Activated CD4-positive, alpha-beta T cell treated with anti-CD3 and anti-CD28 coated beads for 36 hours (primary cell): ENCODE measurements at regions not wholly inside any gene's neighbourhood (a gene's known extent, or its start where the extent isn't known, plus 50 kb on each side); places are given as distances from the start of the nearest gene placed in this dataset.
A peak's percentile ranks its signal among the peaks of the same experiment; 100 is the strongest.

Source experiments
- ATAC-seq: fragments of 200-7000 bp; cut with Tn5 transposase; one replicate; pipeline ENCODE4 v1.10.0; 2021; ENCODE audit warnings: mild to moderate bottlenecking, moderate library complexity
- CTCF ChIA-PET: fragments of 350-600 bp; sonication (Branson Sonifier 250); formaldehyde crosslinking; loops from one replicate; lab custom pipeline; 2021; ENCODE audit warnings: antibody characterized with exemption; lab: Charles Lee
- POLR2A ChIA-PET: fragments of 350-600 bp; sonication (Branson Sonifier 250); formaldehyde crosslinking; loops from one replicate; lab custom pipeline; 2021; ENCODE audit warnings: antibody characterized with exemption, inconsistent platforms; lab: Charles Lee
- DNase-seq: peaks from one replicate; pipeline ENCODE4 v3.0.0-alpha.2; 2020
- H3K27ac Mint-ChIP-seq: one replicate; pipeline ENCODE4 v1.8.0; 2021; ENCODE audit warnings: mixed read lengths
- H3K27me3 Mint-ChIP-seq: one replicate; pipeline ENCODE4 v1.8.0; 2021; ENCODE audit warnings: mixed read lengths
- H3K36me3 Mint-ChIP-seq: one replicate; pipeline ENCODE4 v1.8.0; 2021; ENCODE audit warnings: low read depth, mixed read lengths
- H3K4me1 Mint-ChIP-seq: one replicate; pipeline ENCODE4 v1.8.0; 2021; ENCODE audit warnings: mixed read lengths
- H3K4me3 Mint-ChIP-seq: one replicate; pipeline ENCODE4 v1.8.0; 2021; ENCODE audit warnings: mild to moderate bottlenecking, moderate library complexity, mixed read lengths
- H3K9me3 Mint-ChIP-seq: one replicate; pipeline ENCODE4 v1.8.0; 2021; ENCODE audit warnings: low read depth, mixed read lengths
- intact Hi-C, 2 experiments: fragments of 100-400 bp; cut with DNase I in 1 of 2; cut with micrococcal nuclease in 1 of 2; formaldehyde crosslinking; loops; one replicate each; pipeline versions ENCODE4 v1.14.2 to v1.15.1; 2022 to 2024; cut with DNase I, micrococcal nuclease

DNA sequence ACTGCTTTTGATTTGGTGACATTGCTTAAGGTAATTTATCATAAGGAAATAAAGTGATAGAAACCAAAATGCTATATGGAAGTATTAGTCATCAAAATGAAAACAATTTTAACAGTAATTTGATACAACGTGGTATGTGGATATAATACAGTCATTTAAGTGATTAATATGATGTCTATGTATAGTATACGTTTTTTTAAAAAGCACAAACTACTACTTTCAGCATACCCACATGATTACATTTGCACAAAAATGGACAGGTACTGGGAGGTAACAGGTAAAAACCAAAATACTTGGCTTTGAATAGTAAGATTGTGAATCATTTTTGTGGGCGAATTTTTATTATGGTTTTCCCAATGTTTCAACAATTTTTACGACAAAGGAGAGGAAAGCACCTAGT, 97.6 kb downstream of the OGFRL1 start:
- intact Hi-C loops, result no loop called here
- Mint-ChIP-seq H3K27ac (no peak overlapping the region), H3K36me3 (no peaks in the 10 kb centered on the region), H3K4me3 (no peak overlapping the region), H3K9me3 (no peaks in the 10 kb centered on the region), H3K4me1 (no peaks in the 10 kb centered on the region), H3K27me3 (peaks cover 4% of the 10 kb centered on the region)
- ChIA-PET CTCF (interaction anchor here (2.0 kb wide), 1 partner anchor 12 kb away, joined by 5 read pairs; no protein-coding TSS in a partner anchor), POLR2A (no interaction called here)
- no peak for ATAC-seq
- no peak for DNase-seq

DNA sequence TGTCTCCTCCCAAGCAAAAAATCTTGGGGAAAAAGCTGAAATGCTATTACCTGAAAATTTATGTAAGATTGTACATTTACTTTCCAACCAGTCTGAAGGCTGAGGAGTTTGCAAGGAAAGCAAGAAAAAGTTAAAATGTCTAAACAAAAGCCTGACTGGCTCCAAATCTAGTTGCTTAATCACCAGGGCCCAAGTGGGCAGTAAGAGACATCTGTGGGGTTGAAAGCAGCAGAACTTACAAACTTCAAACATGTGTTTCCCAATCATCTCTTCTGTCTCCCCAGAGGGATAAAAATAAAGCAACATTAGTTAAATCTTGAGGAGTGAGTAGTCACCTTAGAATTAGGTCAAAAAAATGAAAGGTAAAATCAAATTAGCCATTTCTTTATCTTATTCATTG, 98.6 kb downstream of the OGFRL1 start:
- Mint-ChIP-seq H3K4me1 (no peaks in the 10 kb centered on the region), H3K9me3 (no peaks in the 10 kb centered on the region), H3K4me3 (no peak overlapping the region), H3K27ac (no peak overlapping the region), H3K27me3 (peaks cover 11% of the 10 kb centered on the region), H3K36me3 (no peaks in the 10 kb centered on the region)
- CTCF ChIA-PET, result no interaction called here
- intact Hi-C loops, result no loop called here
- POLR2A ChIA-PET, result no interaction called here
- ATAC-seq, result no peak
- no peak for DNase-seq

DNA sequence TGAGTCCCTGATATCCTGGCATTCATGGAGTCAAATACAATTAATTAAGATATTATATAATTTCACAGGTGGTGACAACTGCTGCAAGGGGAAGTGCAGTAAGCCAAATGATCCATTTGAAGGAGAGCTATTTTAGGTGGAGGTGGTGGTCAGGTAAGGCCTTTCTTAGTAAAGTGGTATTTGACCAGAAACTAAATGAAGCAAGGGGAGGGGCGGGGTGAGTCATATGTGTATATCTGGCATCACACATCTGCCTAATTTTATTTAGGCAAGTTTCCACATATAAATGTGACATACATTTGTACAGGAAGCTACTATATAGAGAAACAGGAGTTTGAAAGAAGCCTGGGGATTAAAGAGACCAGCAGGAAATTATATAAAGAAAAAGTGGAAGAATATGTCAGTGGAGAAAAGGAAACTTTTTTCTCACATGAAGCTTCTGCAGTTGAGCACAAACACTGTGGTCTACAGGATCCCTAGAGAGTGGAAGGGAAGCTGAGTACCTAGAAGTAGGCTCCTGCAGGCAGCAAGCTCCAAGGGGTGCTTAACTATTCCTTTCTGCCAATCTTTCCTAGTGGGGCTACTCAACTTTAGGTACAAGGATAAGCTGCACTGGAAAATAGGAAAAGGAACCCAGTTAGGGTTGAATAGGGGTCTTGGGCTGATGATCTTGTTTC, 99.6 kb downstream of the OGFRL1 start:
- no peaks in the 10 kb centered on the region for H3K4me1 Mint-ChIP-seq
- no peak for ATAC-seq

GRCh38 chr6:71388856-71389527, 100.4 kb downstream of the OGFRL1 start:
- no peak for ATAC-seq
- no peak for DNase-seq
- ChIA-PET POLR2A (no interaction called here), CTCF (no interaction called here)
- Mint-ChIP-seq H3K4me3 (no peak overlapping the region), H3K4me1 (no peaks in the 10 kb centered on the region), H3K27me3 (peaks cover 11% of the 10 kb centered on the region), H3K9me3 (no peaks in the 10 kb centered on the region), H3K36me3 (no peaks in the 10 kb centered on the region), H3K27ac (no peak overlapping the region)
- intact Hi-C loops, result no loop called here

More for the DNA sequence above, 99.6 kb downstream of the OGFRL1 start:
- intact Hi-C loops, result no loop called here
- DNase-seq, result no peak
- no peaks in the 10 kb centered on the region for H3K9me3 Mint-ChIP-seq
- ChIA-PET POLR2A (no interaction called here), CTCF (no interaction called here)
- H3K27ac Mint-ChIP-seq, result no peak overlapping the region
- no peaks in the 10 kb centered on the region for H3K36me3 Mint-ChIP-seq
- H3K4me3 Mint-ChIP-seq, result no peak overlapping the region
- peaks cover 11% of the 10 kb centered on the region for H3K27me3 Mint-ChIP-seq

DNA sequence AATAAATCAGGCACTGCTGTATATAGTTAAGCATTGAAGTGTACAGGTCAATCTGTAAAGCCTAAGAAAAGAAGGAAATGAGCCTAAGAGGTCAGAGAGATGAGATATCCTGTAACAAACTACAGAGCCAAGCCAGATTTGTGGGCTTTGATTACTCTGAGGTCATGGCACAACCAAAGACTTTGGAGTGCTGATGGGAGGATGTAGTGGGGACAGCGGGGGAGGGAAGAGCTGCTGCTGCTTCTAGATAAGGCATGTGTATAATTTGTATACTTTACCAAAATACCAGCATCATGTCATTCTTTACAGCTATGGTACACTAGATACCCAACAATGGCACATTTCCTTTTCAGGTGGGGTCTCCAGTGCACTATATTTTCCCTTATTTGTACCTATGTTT, 102.5 kb downstream of the OGFRL1 start:
- H3K4me1 Mint-ChIP-seq, result peaks cover 1% of the 10 kb centered on the region
- H3K27me3 Mint-ChIP-seq, result peaks cover 11% of the 10 kb centered on the region
- H3K27ac Mint-ChIP-seq, result no peak overlapping the region
- CTCF ChIA-PET, result no interaction called here
- ATAC-seq, result no peak
- no peaks in the 10 kb centered on the region for H3K36me3 Mint-ChIP-seq
- H3K9me3 Mint-ChIP-seq, result no peaks in the 10 kb centered on the region
- H3K4me3 Mint-ChIP-seq, result no peak overlapping the region
- no peak for DNase-seq
- intact Hi-C loops, result no loop called here
- POLR2A ChIA-PET, result no interaction called here

- H3K4me1 Mint-ChIP-seq, result peaks cover 4% of the 10 kb centered on the region
- H3K9me3 Mint-ChIP-seq, result no peaks in the 10 kb centered on the region
- peaks cover 11% of the 10 kb centered on the region for H3K27me3 Mint-ChIP-seq
- H3K27ac Mint-ChIP-seq, result no peak overlapping the region
- ChIA-PET POLR2A (no interaction called here), CTCF (no interaction called here)
- intact Hi-C loops, result no loop called here
- no peak for DNase-seq
- no peak overlapping the region for H3K4me3 Mint-ChIP-seq
- H3K36me3 Mint-ChIP-seq, result no peaks in the 10 kb centered on the region
- no peak for ATAC-seq
Measured at GRCh38 chr6:71392276-71392675, 103.7 kb downstream of the OGFRL1 start.

GRCh38 chr6:71393471-71393870, 104.9 kb downstream of the OGFRL1 start:
- Mint-ChIP-seq H3K36me3 (no peaks in the 10 kb centered on the region), H3K27me3 (peaks cover 14% of the 10 kb centered on the region), H3K4me1 (peaks cover 4% of the 10 kb centered on the region), H3K27ac (no peak overlapping the region), H3K4me3 (no peak overlapping the region), H3K9me3 (no peaks in the 10 kb centered on the region)
- ChIA-PET POLR2A (no interaction called here), CTCF (interaction anchor here (0.6 kb wide), 1 partner anchor 26 kb away, joined by 4 read pairs; no protein-coding TSS in a partner anchor)
- ATAC-seq (no peak), DNase-seq (no peak)
- intact Hi-C loops, result no loop called here

DNA sequence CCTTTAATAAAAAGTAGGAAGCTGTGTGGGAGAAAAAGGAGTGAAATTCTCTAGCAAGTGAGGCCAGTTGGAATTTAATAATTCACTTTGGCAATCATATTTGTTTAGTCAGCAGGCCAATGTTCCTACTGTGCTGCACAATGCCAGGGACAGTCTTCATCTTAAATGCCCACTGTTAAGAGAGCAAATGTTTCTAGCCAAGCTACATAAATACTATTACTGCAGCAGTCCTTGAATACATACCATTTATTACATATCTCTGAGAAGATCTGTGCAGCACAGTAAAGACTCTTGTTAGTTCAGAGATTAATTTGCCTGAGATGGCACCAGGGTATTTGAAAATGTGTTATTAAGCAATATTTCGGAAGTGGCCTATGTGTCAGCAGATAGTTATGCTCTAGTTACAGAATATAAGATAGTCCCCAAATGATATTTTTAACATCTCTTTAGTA, 105.4 kb downstream of the OGFRL1 start:
- no peak overlapping the region for H3K4me3 Mint-ChIP-seq

GRCh38 chr6:71394926-71395325, 106.3 kb downstream of the OGFRL1 start:
- peaks cover 4% of the 10 kb centered on the region for H3K4me1 Mint-ChIP-seq
- no peak overlapping the region for H3K4me3 Mint-ChIP-seq
- no peak for ATAC-seq
- no peaks in the 10 kb centered on the region for H3K9me3 Mint-ChIP-seq
- H3K27ac Mint-ChIP-seq, result no peak overlapping the region
- intact Hi-C loops, result no loop called here
- peaks cover 12% of the 10 kb centered on the region for H3K27me3 Mint-ChIP-seq
- ChIA-PET CTCF (no interaction called here), POLR2A (no interaction called here)
- DNase-seq, result no peak
- no peaks in the 10 kb centered on the region for H3K36me3 Mint-ChIP-seq

More for the DNA sequence above, 105.4 kb downstream of the OGFRL1 start:
- peaks cover 14% of the 10 kb centered on the region for H3K27me3 Mint-ChIP-seq
- ATAC-seq, result no peak
- no peaks in the 10 kb centered on the region for H3K9me3 Mint-ChIP-seq
- H3K27ac Mint-ChIP-seq, result no peak overlapping the region
- ChIA-PET POLR2A (no interaction called here), CTCF (no interaction called here)
- H3K4me1 Mint-ChIP-seq, result peaks cover 4% of the 10 kb centered on the region
- H3K36me3 Mint-ChIP-seq, result no peaks in the 10 kb centered on the region
- intact Hi-C loops, result no loop called here
- no peak for DNase-seq

DNA sequence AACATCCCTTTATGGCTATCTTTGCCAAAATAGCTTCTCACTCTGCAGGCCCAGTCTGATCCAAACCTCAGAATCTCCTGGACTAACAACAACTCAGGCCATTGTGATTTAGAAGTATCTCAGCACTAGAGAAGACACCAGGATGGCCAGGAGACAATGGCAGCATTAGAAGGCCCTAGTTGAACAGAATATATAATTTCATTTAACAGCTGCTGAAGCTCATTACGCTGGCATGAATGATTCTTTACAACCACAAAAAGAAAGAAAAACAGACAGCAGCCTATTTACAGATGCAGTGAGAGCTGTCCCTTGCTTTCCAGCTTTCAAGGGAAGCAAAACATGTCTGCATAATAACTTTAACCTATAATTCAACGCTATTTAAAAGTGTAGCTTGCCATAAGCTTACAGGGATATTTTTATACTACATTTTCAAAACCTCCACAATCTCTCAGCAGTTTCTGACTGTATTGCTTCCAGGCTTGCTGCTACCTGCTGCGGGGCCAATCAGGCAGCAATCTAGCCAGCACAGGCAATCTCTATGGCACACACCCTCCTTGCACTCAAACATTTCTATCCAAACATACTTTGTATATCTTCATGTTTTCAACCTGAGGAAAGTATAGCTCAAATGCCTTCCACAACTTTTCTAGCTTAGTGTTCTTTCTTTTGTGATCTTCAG, 107.3 kb downstream of the OGFRL1 start:
- H3K27me3 Mint-ChIP-seq, result peaks cover 12% of the 10 kb centered on the region
- H3K9me3 Mint-ChIP-seq, result no peaks in the 10 kb centered on the region
- ATAC-seq (no peak), DNase-seq (no peak)
- H3K4me3 Mint-ChIP-seq, result no peak overlapping the region
- peaks cover 4% of the 10 kb centered on the region for H3K4me1 Mint-ChIP-seq
- CTCF ChIA-PET, result no interaction called here
- no peaks in the 10 kb centered on the region for H3K36me3 Mint-ChIP-seq
- intact Hi-C loops, result no loop called here
- no peak overlapping the region for H3K27ac Mint-ChIP-seq
- POLR2A ChIA-PET, result no interaction called here

GRCh38 chr6:71396410-71396801, 107.8 kb downstream of the OGFRL1 start:
- H3K4me1 Mint-ChIP-seq, result peaks cover 4% of the 10 kb centered on the region
- intact Hi-C loops, result no loop called here
- H3K36me3 Mint-ChIP-seq, result no peaks in the 10 kb centered on the region
- H3K27me3 Mint-ChIP-seq, result peaks cover 12% of the 10 kb centered on the region
- POLR2A ChIA-PET, result no interaction called here
- ATAC-seq (peak; percentile 93), DNase-seq (no peak)
- H3K27ac Mint-ChIP-seq, result no peak overlapping the region
- no peaks in the 10 kb centered on the region for H3K9me3 Mint-ChIP-seq
- CTCF ChIA-PET, result interaction anchor here (0.6 kb wide), 1 partner anchor 11 kb away, joined by 3 read pairs; no protein-coding TSS in a partner anchor
- H3K4me3 Mint-ChIP-seq, result no peak overlapping the region
